HepG2 (cell line): ENCODE measurements at regions not wholly inside any gene's neighbourhood (a gene's known extent, or its start where the extent isn't known, plus 50 kb on each side); places are given as distances from the start of the nearest gene placed in this dataset.

Source experiments
- CTCF ChIP-seq: sonication (generic); formaldehyde crosslinking; IDR thresholded peaks from 2 replicates; pipeline ENCODE4 v1.5.0; 2020; ENCODE audit warnings: mild to moderate bottlenecking, missing genetic modification reagents, moderate library complexity
- EP300 ChIP-seq, 3 experiments: sonication (generic) in 1 of 3; formaldehyde crosslinking in 1 of 3; IDR thresholded peaks; 2 replicates each; pipeline versions ENCODE4 v1.5.1 to v1.6.1; 2011 to 2020; ENCODE audit warnings: low read depth in 2 of 3, low read length in 2 of 3, borderline replicate concordance in 1 of 3, improper control_type of control experiment in 1 of 3, mild to moderate bottlenecking in 1 of 3, missing genetic modification reagents in 1 of 3, moderate library complexity in 1 of 3
- FIP1L1 ChIP-seq: fragments of 200-400 bp; formaldehyde crosslinking; IDR thresholded peaks from 2 replicates; pipeline ENCODE4 v1.6.1; 2018; ENCODE audit warnings: low read depth, mild to moderate bottlenecking, low read length, moderate library complexity, borderline replicate concordance; ENCODE audit not compliant: insufficient read depth
- FOXC1 ChIP-seq: sonication (generic); formaldehyde crosslinking; IDR thresholded peaks from 2 replicates; pipeline ENCODE4 v1.8.0; 2022; ENCODE audit warnings: mild to moderate bottlenecking, missing genetic modification reagents, borderline replicate concordance
- NFE2L2 ChIP-seq: fragments of 150-350 bp; IDR thresholded peaks from 2 replicates; pipeline ENCODE4 v1.6.1; 2014; ENCODE audit warnings: low read length
- RFXANK ChIP-seq: IDR thresholded peaks from 2 replicates; pipeline ENCODE4 v1.6.1; 2016
- SP5 ChIP-seq: IDR thresholded peaks from 2 replicates; pipeline ENCODE4 v1.6.1; 2016; ENCODE audit warnings: low read depth, borderline replicate concordance
- TBX2 ChIP-seq: sonication (generic); formaldehyde crosslinking; IDR thresholded peaks from 2 replicates; pipeline ENCODE4 v1.5.0; 2020; ENCODE audit warnings: missing genetic modification reagents, mild to moderate bottlenecking, borderline replicate concordance
- UBTF ChIP-seq: sonication (generic); formaldehyde crosslinking; IDR thresholded peaks from 2 replicates; pipeline ENCODE4 v1.4.0; 2020; ENCODE audit warnings: mild to moderate bottlenecking, missing genetic modification reagents
- ZHX1 ChIP-seq: sonication (generic); formaldehyde crosslinking; IDR thresholded peaks from 2 replicates; pipeline ENCODE4 v1.8.1; 2022; ENCODE audit warnings: low read depth, mild to moderate bottlenecking, missing genetic modification reagents
- ZNF12 ChIP-seq: sonication (generic); formaldehyde crosslinking; IDR thresholded peaks from 2 replicates; pipeline ENCODE4 v1.5.0; 2020; ENCODE audit warnings: missing genetic modification reagents
- ZNF558 ChIP-seq: sonication (generic); formaldehyde crosslinking; IDR thresholded peaks from 2 replicates; pipeline ENCODE4 v1.9.0; 2022; ENCODE audit warnings: mild to moderate bottlenecking, missing genetic modification reagents, borderline replicate concordance

- TF ChIP-seq RFXANK (CRISPR knock-in tag) (no peak), UBTF (CRISPR knock-in tag) (no peak), FOXC1 (CRISPR knock-in tag) (no peak), EP300 (IDR thresholded peaks at IDR 0.05; ENCODE audit: low read depth in 2 of 2, low read length in 2 of 2) (no peak), EP300 (CRISPR knock-in tag; IDR thresholded peaks at IDR 0.05; ENCODE audit: borderline replicate concordance) (no peak), ZNF12 (CRISPR knock-in tag) (no peak), ZHX1 (CRISPR knock-in tag) (no peak), SP5 (CRISPR knock-in tag) (no peak), NFE2L2 (no peak), FIP1L1 (no peak), ZNF558 (CRISPR knock-in tag) (no peak), TBX2 (CRISPR knock-in tag) (no peak), CTCF (CRISPR knock-in tag) (no peak)
Measured at GRCh38 chr13:61277088-61277487, 138.6 kb downstream of the PCDH20 start.
